ENCODE measurements at regions not wholly inside any gene's neighbourhood (a gene's known extent, or its start where the extent isn't known, plus 50 kb on each side); places are given as distances from the start of the nearest gene placed in this dataset.

- H3K4me3 Mint-ChIP-seq, result no peak overlapping the region
- DNase-seq, result no peak
- no peak overlapping the region for H3K27ac Mint-ChIP-seq
- H3K4me1 Mint-ChIP-seq, result peaks cover 7% of the 10 kb centered on the region
- ATAC-seq, result no peak
- CTCF ChIA-PET, result no interaction called here
- peaks cover 6% of the 10 kb centered on the region for H3K9me3 Mint-ChIP-seq (ENCODE audit: low read depth)
- no peaks in the 10 kb centered on the region for H3K27me3 Mint-ChIP-seq
- no peaks in the 10 kb centered on the region for H3K36me3 Mint-ChIP-seq
These were observed 667.6 kb upstream of the TBX3 start for GRCh38 chr12:115351514-115352077.

DNA sequence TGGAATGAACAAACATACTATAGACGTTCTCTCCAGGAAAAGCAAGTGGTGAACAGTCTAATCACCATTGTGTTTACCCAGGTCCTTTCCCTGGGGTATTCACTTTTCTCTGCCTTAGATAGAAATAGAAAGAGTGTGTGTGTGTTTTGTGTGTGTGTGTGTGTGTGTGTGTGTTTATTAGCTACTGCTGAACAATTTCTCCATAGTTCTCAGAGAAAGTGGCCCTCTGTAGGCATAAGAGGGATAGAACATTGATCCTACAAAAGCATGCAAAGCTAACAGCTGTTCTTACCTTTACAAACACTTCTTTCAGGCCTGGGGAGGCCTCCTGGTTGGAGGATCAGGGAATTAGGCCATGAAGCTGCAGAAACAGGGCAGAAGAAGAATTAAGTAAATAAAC, 665.7 kb upstream of the TBX3 start:
- CTCF ChIA-PET, result interaction anchor here (0.6 kb wide), 1 partner anchor 1542 kb away, joined by 3 read pairs; no protein-coding TSS in a partner anchor

DNA sequence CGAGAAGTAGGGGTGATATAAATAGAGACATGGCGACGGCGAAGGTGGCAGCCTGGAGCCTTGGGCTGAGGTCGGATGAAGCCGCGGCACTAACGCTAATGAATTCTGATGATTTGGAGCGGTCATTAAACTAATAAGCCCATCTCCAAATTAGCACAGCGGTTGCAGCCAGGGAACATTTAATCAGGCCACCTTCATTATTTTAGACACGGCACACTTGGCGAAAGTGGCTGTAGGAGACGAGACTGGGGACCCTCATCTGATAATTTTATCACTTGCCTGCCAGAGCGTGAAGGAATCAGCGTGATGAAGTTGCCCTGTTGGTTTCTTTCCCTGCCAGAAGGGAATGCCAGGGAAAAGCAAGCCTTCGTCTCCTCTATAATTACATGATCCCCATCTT, 664.3 kb upstream of the TBX3 start:
- CTCF ChIA-PET, result no interaction called here
- Mint-ChIP-seq H3K4me3 (no peak overlapping the region), H3K36me3 (no peaks in the 10 kb centered on the region), H3K27me3 (no peaks in the 10 kb centered on the region), H3K9me3 (ENCODE audit: low read depth) (no peaks in the 10 kb centered on the region), H3K27ac (no peak overlapping the region), H3K4me1 (no peaks in the 10 kb centered on the region)
- DNase-seq (no peak), ATAC-seq (no peak)

More for the DNA sequence above, 665.7 kb upstream of the TBX3 start:
- Mint-ChIP-seq H3K27me3 (no peaks in the 10 kb centered on the region), H3K36me3 (no peaks in the 10 kb centered on the region), H3K4me1 (peaks cover 6% of the 10 kb centered on the region), H3K4me3 (no peak overlapping the region), H3K27ac (no peak overlapping the region), H3K9me3 (ENCODE audit: low read depth) (peaks cover 2% of the 10 kb centered on the region)
- DNase-seq (no peak), ATAC-seq (no peak)

DNA sequence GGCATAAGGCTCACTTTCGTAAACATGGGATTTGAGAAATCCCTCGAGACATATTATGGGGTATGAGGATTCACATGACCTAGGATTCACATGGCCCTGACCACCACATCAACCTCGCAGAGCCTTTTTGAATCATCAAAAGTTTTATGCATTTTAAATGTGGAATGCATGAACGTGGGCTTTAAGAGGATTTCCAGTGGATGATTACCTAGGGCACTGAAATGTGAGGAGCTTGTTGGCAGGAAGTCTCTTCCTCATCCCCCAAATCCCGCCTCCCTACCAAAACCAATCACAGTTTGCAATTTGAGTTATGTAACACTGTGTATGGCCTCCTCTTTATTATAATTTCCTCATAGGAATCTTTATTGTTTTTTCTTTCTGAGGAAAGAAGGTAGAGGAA, 659.6 kb upstream of the TBX3 start:
- no peak overlapping the region for H3K4me3 Mint-ChIP-seq
- H3K27ac Mint-ChIP-seq, result no peak overlapping the region
- DNase-seq (no peak), ATAC-seq (no peak)
- CTCF ChIA-PET, result no interaction called here
- H3K4me1 Mint-ChIP-seq, result no peaks in the 10 kb centered on the region
- H3K36me3 Mint-ChIP-seq, result no peaks in the 10 kb centered on the region
- no peaks in the 10 kb centered on the region for H3K27me3 Mint-ChIP-seq
- H3K9me3 Mint-ChIP-seq (ENCODE audit: low read depth), result peaks cover 3% of the 10 kb centered on the region

DNA sequence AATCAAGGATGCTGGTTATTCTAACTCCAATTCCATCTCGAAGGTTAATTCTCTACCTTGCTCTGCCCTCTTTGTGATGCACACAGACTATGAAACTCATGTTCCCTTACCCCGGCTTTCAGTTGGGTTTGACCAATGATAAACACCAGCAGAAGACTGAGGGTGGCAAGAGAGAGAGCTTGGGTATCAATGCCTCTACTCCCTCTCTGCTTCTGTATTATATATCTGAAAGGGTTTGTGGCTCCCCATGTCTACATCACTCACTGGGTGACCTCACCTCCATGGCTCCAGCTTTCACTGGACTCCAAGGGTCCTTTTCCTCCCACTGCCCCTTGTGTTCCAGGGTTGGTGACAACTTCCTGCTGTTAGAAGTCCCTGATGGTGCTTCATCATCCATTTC, 659.0 kb upstream of the TBX3 start:
- CTCF ChIA-PET, result no interaction called here
- Mint-ChIP-seq H3K4me1 (no peaks in the 10 kb centered on the region), H3K4me3 (no peak overlapping the region), H3K36me3 (no peaks in the 10 kb centered on the region), H3K27me3 (no peaks in the 10 kb centered on the region), H3K9me3 (ENCODE audit: low read depth) (peaks cover 3% of the 10 kb centered on the region), H3K27ac (no peak overlapping the region)
- no peak for DNase-seq
- ATAC-seq, result no peak

- Mint-ChIP-seq H3K27me3 (no peaks in the 10 kb centered on the region), H3K36me3 (no peaks in the 10 kb centered on the region), H3K4me3 (no peak overlapping the region), H3K27ac (no peak overlapping the region), H3K4me1 (no peaks in the 10 kb centered on the region), H3K9me3 (ENCODE audit: low read depth) (peaks cover 5% of the 10 kb centered on the region)
- ATAC-seq, result no peak
- CTCF ChIA-PET, result no interaction called here
- no peak for DNase-seq
These were observed 657.5 kb upstream of the TBX3 start for GRCh38 chr12:115341442-115341841.

DNA sequence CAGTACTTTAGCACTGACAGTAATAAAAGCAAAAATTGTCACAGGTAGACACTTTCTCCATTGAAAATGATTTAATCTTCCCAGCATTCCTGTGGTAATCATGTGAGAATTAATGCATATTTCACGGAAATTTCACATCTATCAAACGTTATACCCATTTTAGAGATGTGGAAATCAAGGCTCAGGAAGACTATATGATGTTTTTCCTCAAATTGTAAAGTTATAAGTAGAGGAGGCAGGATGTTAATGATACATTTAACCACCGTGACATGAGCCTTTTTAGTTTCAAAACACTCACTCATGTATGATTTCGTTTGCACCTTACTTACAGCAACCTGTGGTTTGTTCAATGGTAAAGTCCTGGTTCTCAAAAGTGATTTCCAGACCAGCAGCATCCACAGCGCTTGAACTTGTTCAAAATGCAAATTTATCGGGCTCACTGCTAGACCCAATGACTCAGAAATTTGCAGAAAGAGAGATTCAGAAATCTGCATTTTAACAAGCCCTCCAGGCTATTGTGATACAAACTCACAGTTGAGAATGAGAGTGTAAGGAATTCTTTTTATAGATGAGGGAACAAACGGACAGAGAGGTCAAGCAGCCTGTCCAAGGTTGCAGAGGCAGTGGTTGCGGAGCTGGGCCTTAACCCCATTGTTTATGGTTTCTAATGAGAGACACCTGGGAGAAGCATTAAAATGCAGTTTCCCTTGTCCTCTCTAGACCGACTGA, 654.8 kb upstream of the TBX3 start:
- peaks cover 7% of the 10 kb centered on the region for H3K9me3 Mint-ChIP-seq (ENCODE audit: low read depth)
- ATAC-seq (no peak), DNase-seq (no peak)
- no peaks in the 10 kb centered on the region for H3K36me3 Mint-ChIP-seq
- CTCF ChIA-PET, result no interaction called here
- no peak overlapping the region for H3K27ac Mint-ChIP-seq
- no peaks in the 10 kb centered on the region for H3K4me1 Mint-ChIP-seq
- no peaks in the 10 kb centered on the region for H3K27me3 Mint-ChIP-seq
- no peak overlapping the region for H3K4me3 Mint-ChIP-seq

GRCh38 chr12:115337693-115338543, 653.9 kb upstream of the TBX3 start:
- Mint-ChIP-seq H3K27ac (no peak overlapping the region), H3K4me1 (no peaks in the 10 kb centered on the region), H3K27me3 (no peaks in the 10 kb centered on the region), H3K9me3 (ENCODE audit: low read depth) (peaks cover 6% of the 10 kb centered on the region), H3K4me3 (no peak overlapping the region), H3K36me3 (no peaks in the 10 kb centered on the region)
- DNase-seq (no peak), ATAC-seq (no peak)
- CTCF ChIA-PET, result no interaction called here

- ATAC-seq (no peak), DNase-seq (no peak)
- H3K27me3 Mint-ChIP-seq, result no peaks in the 10 kb centered on the region
- H3K4me3 Mint-ChIP-seq, result no peak overlapping the region
- CTCF ChIA-PET, result no interaction called here
- H3K4me1 Mint-ChIP-seq, result no peaks in the 10 kb centered on the region
- peaks cover 4% of the 10 kb centered on the region for H3K9me3 Mint-ChIP-seq (ENCODE audit: low read depth)
- no peaks in the 10 kb centered on the region for H3K36me3 Mint-ChIP-seq
- H3K27ac Mint-ChIP-seq, result no peak overlapping the region
These were observed 652.5 kb upstream of the TBX3 start for GRCh38 chr12:115336506-115336905.

- ATAC-seq, result no peak
These were observed 651.6 kb upstream of the TBX3 start for GRCh38 chr12:115335594-115335993.

GRCh38 chr12:115335048-115335447, 651.1 kb upstream of the TBX3 start:
- DNase-seq (no peak), ATAC-seq (no peak)
- Mint-ChIP-seq H3K27me3 (no peaks in the 10 kb centered on the region), H3K4me3 (no peak overlapping the region), H3K9me3 (ENCODE audit: low read depth) (peaks cover 4% of the 10 kb centered on the region), H3K4me1 (no peaks in the 10 kb centered on the region), H3K36me3 (no peaks in the 10 kb centered on the region), H3K27ac (no peak overlapping the region)
- CTCF ChIA-PET, result no interaction called here

More at GRCh38 chr12:115335594-115335993, 651.6 kb upstream of the TBX3 start:
- H3K27me3 Mint-ChIP-seq, result no peaks in the 10 kb centered on the region
- no peaks in the 10 kb centered on the region for H3K4me1 Mint-ChIP-seq
- DNase-seq, result no peak
- no peaks in the 10 kb centered on the region for H3K36me3 Mint-ChIP-seq
- H3K9me3 Mint-ChIP-seq (ENCODE audit: low read depth), result peaks cover 4% of the 10 kb centered on the region
- CTCF ChIA-PET, result no interaction called here
- no peak overlapping the region for H3K4me3 Mint-ChIP-seq
- H3K27ac Mint-ChIP-seq, result no peak overlapping the region

- H3K36me3 Mint-ChIP-seq, result no peaks in the 10 kb centered on the region
- peaks cover 4% of the 10 kb centered on the region for H3K9me3 Mint-ChIP-seq (ENCODE audit: low read depth)
- CTCF ChIA-PET, result no interaction called here
These were observed 649.0 kb upstream of the TBX3 start for GRCh38 chr12:115332945-115333344.

GRCh38 chr12:115325858-115326257, 641.9 kb upstream of the TBX3 start:
- Mint-ChIP-seq H3K4me3 (no peak overlapping the region), H3K27me3 (no peaks in the 10 kb centered on the region), H3K27ac (no peak overlapping the region), H3K9me3 (ENCODE audit: low read depth) (peaks cover 4% of the 10 kb centered on the region), H3K4me1 (no peaks in the 10 kb centered on the region), H3K36me3 (no peaks in the 10 kb centered on the region)
- DNase-seq (no peak), ATAC-seq (no peak)
- CTCF ChIA-PET, result no interaction called here

More at GRCh38 chr12:115332945-115333344, 649.0 kb upstream of the TBX3 start:
- Mint-ChIP-seq H3K4me1 (no peaks in the 10 kb centered on the region), H3K4me3 (no peak overlapping the region), H3K27ac (no peak overlapping the region), H3K27me3 (no peaks in the 10 kb centered on the region)
- ATAC-seq (no peak), DNase-seq (no peak)

Data from activated CD8-positive, alpha-beta memory T cell treated with anti-CD3 and anti-CD28 coated beads, Interleukin-2, amount 10 ng/mL, durations not matched to agents 7 days and 5 days (primary cell).